ENCODE measurements at regions not wholly inside any gene's neighbourhood (a gene's known extent, or its start where the extent isn't known, plus 50 kb on each side); places are given as distances from the start of the nearest gene placed in this dataset.

GRCh38 chr4:54992266-54992665, 133.1 kb downstream of the KDR start:
- Histone ChIP-seq H3K4me2 (ENCODE audit: insufficient read depth, low read length) (no peak overlapping the region), H3K36me3 (ENCODE audit: insufficient read depth, low read length) (no peaks in the 10 kb centered on the region), H3K27me3 (ENCODE audit: insufficient read depth, low read length) (no peaks in the 10 kb centered on the region), H3K79me2 (ENCODE audit: insufficient read depth, low read length) (no peaks in the 10 kb centered on the region), H3K4me3 (ENCODE audit: insufficient read depth, low read length) (no peak overlapping the region), H2AFZ (ENCODE audit: low read length) (no peak overlapping the region), H3K9me3 (ENCODE audit: low read depth, low read length) (no peaks in the 10 kb centered on the region), H3K27ac (ENCODE audit: low read depth, low read length) (no peak overlapping the region), H4K20me1 (ENCODE audit: insufficient read depth, low read length) (no peaks in the 10 kb centered on the region), H3K4me1 (ENCODE audit: insufficient read depth, low read length) (no peaks in the 10 kb centered on the region)
- DNase-seq (ENCODE audit: insufficient read length, low spot score, missing footprints): no peak
- no peak for TF ChIP-seq CTCF (IDR thresholded peaks at IDR 0.05; ENCODE audit: extremely low read depth, low read depth, low read length)

- H3K79me2 ChIP-seq (ENCODE audit: insufficient read depth, low read length): no peaks in the 10 kb centered on the region
- no peaks in the 10 kb centered on the region for H3K36me3 ChIP-seq (ENCODE audit: insufficient read depth, low read length)
- H3K4me3 ChIP-seq (ENCODE audit: insufficient read depth, low read length): no peak overlapping the region
- TF ChIP-seq CTCF (IDR thresholded peaks at IDR 0.05; ENCODE audit: extremely low read depth, low read depth, low read length): no peak
- no peaks in the 10 kb centered on the region for H3K9me3 ChIP-seq (ENCODE audit: low read depth, low read length)
- H4K20me1 ChIP-seq (ENCODE audit: insufficient read depth, low read length): no peaks in the 10 kb centered on the region
- H3K27ac ChIP-seq (ENCODE audit: low read depth, low read length): no peak overlapping the region
- H2AFZ ChIP-seq (ENCODE audit: low read length): no peak overlapping the region
- DNase-seq (ENCODE audit: insufficient read length, low spot score, missing footprints): no peak
- H3K4me1 ChIP-seq (ENCODE audit: insufficient read depth, low read length): no peaks in the 10 kb centered on the region
- H3K27me3 ChIP-seq (ENCODE audit: insufficient read depth, low read length): no peaks in the 10 kb centered on the region
- no peak overlapping the region for H3K4me2 ChIP-seq (ENCODE audit: insufficient read depth, low read length)
These were observed 136.7 kb downstream of the KDR start for GRCh38 chr4:54988655-54989054.

GRCh38 chr4:54986095-54986846, 139.1 kb downstream of the KDR start:
- H3K36me3 ChIP-seq (ENCODE audit: insufficient read depth, low read length): no peaks in the 10 kb centered on the region

More at GRCh38 chr4:54986095-54986846, 139.1 kb downstream of the KDR start:
- DNase-seq (ENCODE audit: insufficient read length, low spot score, missing footprints): no peak
- TF ChIP-seq CTCF (IDR thresholded peaks at IDR 0.05; ENCODE audit: extremely low read depth, low read depth, low read length): no peak
- no peak overlapping the region for H2AFZ ChIP-seq (ENCODE audit: low read length)
- H3K4me1 ChIP-seq (ENCODE audit: insufficient read depth, low read length): no peaks in the 10 kb centered on the region
- no peaks in the 10 kb centered on the region for H4K20me1 ChIP-seq (ENCODE audit: insufficient read depth, low read length)
- no peaks in the 10 kb centered on the region for H3K27me3 ChIP-seq (ENCODE audit: insufficient read depth, low read length)
- H3K79me2 ChIP-seq (ENCODE audit: insufficient read depth, low read length): no peaks in the 10 kb centered on the region
- H3K4me2 ChIP-seq (ENCODE audit: insufficient read depth, low read length): no peak overlapping the region
- H3K27ac ChIP-seq (ENCODE audit: low read depth, low read length): no peak overlapping the region
- H3K4me3 ChIP-seq (ENCODE audit: insufficient read depth, low read length): no peak overlapping the region
- no peaks in the 10 kb centered on the region for H3K9me3 ChIP-seq (ENCODE audit: low read depth, low read length)

Data from osteoblast (primary cell).